H9 (cell line): ENCODE measurements at regions not wholly inside any gene's neighbourhood (a gene's known extent, or its start where the extent isn't known, plus 50 kb on each side); places are given as distances from the start of the nearest gene placed in this dataset.

Experiments
- DNase-seq: peaks from one replicate; pipeline ENCODE4 v3.0.0-alpha.2; 2017
- H2AFZ ChIP-seq: one replicate; pipeline ENCODE4 v1.6.1; 2013; ENCODE audit warnings: mild to moderate bottlenecking, low read length, control low read depth, moderate library complexity
- H2AK5ac ChIP-seq: 2 replicates; pipeline ENCODE4 v1.6.1; 2013; ENCODE audit warnings: low read length, control low read depth, mixed read lengths; ENCODE audit not compliant: insufficient read length
- H2BK120ac ChIP-seq: one replicate; pipeline ENCODE4 v1.6.1; 2013; ENCODE audit warnings: low read depth, mild to moderate bottlenecking, low read length, control low read depth, inconsistent platforms; ENCODE audit not compliant: poor library complexity, severe bottlenecking
- H2BK12ac ChIP-seq: 2 replicates; pipeline ENCODE4 v1.6.1; 2013; ENCODE audit warnings: low read length, control low read depth, mixed read lengths, low read depth; ENCODE audit not compliant: insufficient read length
- H2BK15ac ChIP-seq: 2 replicates; pipeline ENCODE4 v1.6.1; 2013; ENCODE audit warnings: low read depth, low read length, control low read depth
- H2BK20ac ChIP-seq: one replicate; pipeline ENCODE4 v1.6.1; 2013; ENCODE audit warnings: low read depth, mild to moderate bottlenecking, low read length, control low read depth, inconsistent platforms; ENCODE audit not compliant: poor library complexity, severe bottlenecking
- H2BK5ac ChIP-seq: 2 replicates; pipeline ENCODE4 v1.6.1; 2013; ENCODE audit warnings: low read length, control low read depth, mixed read lengths; ENCODE audit not compliant: insufficient read length
- H3K14ac ChIP-seq: 2 replicates; pipeline ENCODE4 v1.6.1; 2013; ENCODE audit warnings: low read length, control low read depth; ENCODE audit not compliant: insufficient read depth
- H3K18ac ChIP-seq: 2 replicates; pipeline ENCODE4 v1.6.1; 2013; ENCODE audit warnings: low read depth, mild to moderate bottlenecking, mixed read lengths, low read length, control low read depth; ENCODE audit not compliant: insufficient read length
- H3K23ac ChIP-seq: 2 replicates; pipeline ENCODE4 v1.6.1; 2013; ENCODE audit warnings: low read length, control low read depth, mixed read lengths, low read depth; ENCODE audit not compliant: insufficient read length
- H3K23me2 ChIP-seq: 2 replicates; pipeline ENCODE4 v1.6.1; 2013; ENCODE audit warnings: low read depth, mild to moderate bottlenecking, mixed read lengths, low read length, control low read depth; ENCODE audit not compliant: insufficient read length, poor library complexity, severe bottlenecking
- H3K27ac ChIP-seq: 2 replicates; pipeline ENCODE4 v1.5.1; 2013; ENCODE audit warnings: low read length, control low read depth, mixed read lengths, low read depth; ENCODE audit not compliant: insufficient read length
- H3K27me3 ChIP-seq: 2 replicates; pipeline ENCODE4 v1.6.1; 2013; ENCODE audit warnings: low read length, control low read depth, inconsistent platforms; ENCODE audit not compliant: insufficient read depth
- H3K4ac ChIP-seq: 2 replicates; pipeline ENCODE4 v1.6.1; 2013; ENCODE audit warnings: low read depth, mild to moderate bottlenecking, control low read depth, inconsistent platforms, low read length, moderate library complexity
- H3K4me1 ChIP-seq: 2 replicates; pipeline ENCODE4 v1.6.1; 2013; ENCODE audit warnings: low read length, control low read depth, inconsistent platforms; ENCODE audit not compliant: insufficient read depth
- H3K4me2 ChIP-seq: 2 replicates; pipeline ENCODE4 v1.6.1; 2013; ENCODE audit warnings: low read length, control low read depth, mixed read lengths; ENCODE audit not compliant: insufficient read length, insufficient read depth
- H3K56ac ChIP-seq: 2 replicates; pipeline ENCODE4 v1.6.1; 2013; ENCODE audit warnings: low read depth, mild to moderate bottlenecking, mixed read lengths, low read length, control low read depth; ENCODE audit not compliant: insufficient read length
- H3K79me1 ChIP-seq: 2 replicates; pipeline ENCODE4 v1.6.1; 2013; ENCODE audit warnings: low read depth, mild to moderate bottlenecking, moderate library complexity, low read length, control low read depth, inconsistent platforms; ENCODE audit not compliant: insufficient read depth, poor library complexity, severe bottlenecking
- H3K79me2 ChIP-seq: 2 replicates; pipeline ENCODE4 v1.6.1; 2013; ENCODE audit warnings: low read length, control low read depth, inconsistent platforms; ENCODE audit not compliant: insufficient read depth
- H3K9ac ChIP-seq: 2 replicates; pipeline ENCODE4 v1.6.1; 2013; ENCODE audit warnings: low read length, control low read depth, mixed read lengths; ENCODE audit not compliant: insufficient read length; ENCODE audit errors: extremely low read depth
- H3K9me3 ChIP-seq: one replicate; pipeline ENCODE4 v1.6.1; 2013; ENCODE audit warnings: low read depth, low read length, inconsistent platforms; ENCODE audit not compliant: control insufficient read depth
- H3T11ph ChIP-seq: one replicate; pipeline ENCODE4 v1.6.1; 2013; ENCODE audit warnings: mild to moderate bottlenecking, low read length, control low read depth, inconsistent platforms
- H4K20me1 ChIP-seq: one replicate; pipeline ENCODE4 v1.6.1; 2013; ENCODE audit not compliant: control insufficient read depth, insufficient read length, insufficient read depth
- H4K5ac ChIP-seq: 2 replicates; pipeline ENCODE4 v1.6.1; 2013; ENCODE audit warnings: low read depth, mild to moderate bottlenecking, mixed read lengths, low read length, control low read depth; ENCODE audit not compliant: insufficient read length
- H4K8ac ChIP-seq: replicated peaks from 2 replicates; pipeline ENCODE4 v1.6.1; 2013; ENCODE audit warnings: low read length, control low read depth, mixed read lengths, low read depth; ENCODE audit not compliant: insufficient read length
- H4K91ac ChIP-seq: 2 replicates; pipeline ENCODE4 v1.6.1; 2013; ENCODE audit warnings: low read depth, mild to moderate bottlenecking, moderate library complexity, mixed read lengths, low read length, control low read depth; ENCODE audit not compliant: insufficient read length
- H3K27ac Mint-ChIP-seq, 3 experiments: 2 replicates in 2 of 3; 3 replicates in 1 of 3; pipeline ENCODE4 v1.8.0; 2020 to 2021; ENCODE audit warnings: mixed read lengths in 3 of 3, mild to moderate bottlenecking in 1 of 3, moderate library complexity in 1 of 3
- H3K27me3 Mint-ChIP-seq: 2 replicates; pipeline ENCODE4 v1.8.0; 2021; ENCODE audit warnings: low read depth, mild to moderate bottlenecking, moderate library complexity, mixed read lengths
- H3K36me3 Mint-ChIP-seq, 3 experiments: 2 replicates in 2 of 3; 3 replicates in 1 of 3; pipeline ENCODE4 v1.8.0; 2020 to 2021; ENCODE audit warnings: low read depth in 3 of 3, mixed read lengths in 3 of 3; ENCODE audit not compliant: insufficient read depth in 1 of 3
- H3K4me1 Mint-ChIP-seq, 2 experiments: 2 replicates each; pipeline ENCODE4 v1.8.0; 2020; ENCODE audit warnings: mixed read lengths in 2 of 2
- H3K4me3 Mint-ChIP-seq, 2 experiments: 2 replicates in 1 of 2; 3 replicates in 1 of 2; pipeline ENCODE4 v1.8.0; 2020 to 2021; ENCODE audit warnings: mild to moderate bottlenecking in 2 of 2, mixed read lengths in 2 of 2, moderate library complexity in 1 of 2
- H3K9me3 Mint-ChIP-seq, 2 experiments: 2 replicates in 1 of 2; 3 replicates in 1 of 2; pipeline ENCODE4 v1.8.0; 2020; ENCODE audit warnings: mild to moderate bottlenecking in 2 of 2, mixed read lengths in 2 of 2, moderate library complexity in 1 of 2
- CTCF ChIP-seq: fragments of 200-600 bp; sonication (generic); conservative IDR thresholded peaks from 3 replicates; pipeline ENCODE4 v1.8.0; 2021; ENCODE audit warnings: antibody characterized with exemption, mild to moderate bottlenecking
- WGBS: extraction: QIAGEN DNeasy Blood & Tissue Kit; methylation state at CpG from one replicate; pipeline ENCODE4 v1.1.7; 2013; ENCODE audit warnings: missing lambda C conversion rate, low lambda C conversion rate, mixed read lengths; ENCODE audit not compliant: insufficient read length; ENCODE audit errors: extremely low coverage; 5-methylcytosine and 5-hydroxymethylcytosine counted together

GRCh38 chr15:38854506-38854905, 289.9 kb upstream of the RASGRP1 start:
- Histone ChIP-seq H2BK120ac (no peak overlapping the region), H3K9ac (no peak overlapping the region), H4K8ac (no peak overlapping the region), H3K79me2 (no peaks in the 10 kb centered on the region), H2BK12ac (no peak overlapping the region), H2AK5ac (no peak overlapping the region), H2BK20ac (no peak overlapping the region), H3K18ac (no peak overlapping the region), H3K4me1 (no peaks in the 10 kb centered on the region), H3K79me1 (no peaks in the 10 kb centered on the region), H3T11ph (no peak overlapping the region), H4K20me1 (no peaks in the 10 kb centered on the region), H3K14ac (no peak overlapping the region), H2AFZ (no peak overlapping the region), H3K4me2 (no peak overlapping the region), H3K23me2 (no peaks in the 10 kb centered on the region), H2BK5ac (no peak overlapping the region), H2BK15ac (no peak overlapping the region), H3K23ac (no peak overlapping the region), H4K91ac (no peak overlapping the region), H3K4ac (no peak overlapping the region), H3K9me3 (no peaks in the 10 kb centered on the region), H3K27me3 (no peaks in the 10 kb centered on the region), H3K27ac (no peak overlapping the region), H4K5ac (no peak overlapping the region), H3K56ac (no peak overlapping the region)
- Mint-ChIP-seq H3K4me3 (no peak overlapping the region), H3K36me3 (no peaks in the 10 kb centered on the region), H3K4me1 (no peaks in the 10 kb centered on the region), H3K27me3 (no peaks in the 10 kb centered on the region), H3K27ac (no peak overlapping the region), H3K9me3 (no peaks in the 10 kb centered on the region)
- WGBS: no CpG with 5 or more reads among the region's 4 CpGs
- no peak for DNase-seq
- no peak for TF ChIP-seq CTCF
